Small intestine (tissue), 7 donors: ENCODE measurements at regions not wholly inside any gene's neighbourhood (a gene's known extent, or its start where the extent isn't known, plus 50 kb on each side); places are given as distances from the start of the nearest gene placed in this dataset.

Experiments used
- DNase-seq, 2 donors: peaks; one replicate each; pipeline versions ENCODE4 v3.0.0 to v3.0.0-alpha.2; 2013
- FAIRE-seq: peaks from 2 replicates; lab custom pipeline; 2012; peaks lifted over from hg19 to GRCh38; lab: Jason Lieb, UNC
- H3K27ac ChIP-seq, 3 donors: one replicate each; pipeline ENCODE4 v1.5.1; 2013; ENCODE audit warnings: low read length in 2 of 3, mild to moderate bottlenecking in 2 of 3, control low read depth in 1 of 3, inconsistent platforms in 1 of 3, low read depth in 1 of 3, moderate library complexity in 1 of 3
- H3K27me3 ChIP-seq, 3 donors: one replicate each; pipeline ENCODE4 v1.6.1; 2013; ENCODE audit warnings: low read length in 3 of 3, inconsistent platforms in 1 of 3; ENCODE audit not compliant: control insufficient read depth in 3 of 3, insufficient read depth in 3 of 3
- H3K36me3 ChIP-seq, 3 donors: one replicate each; pipeline ENCODE4 v1.6.1; 2013; ENCODE audit warnings: low read length in 3 of 3, inconsistent platforms in 1 of 3, low read depth in 1 of 3, mild to moderate bottlenecking in 1 of 3, moderate library complexity in 1 of 3; ENCODE audit not compliant: control insufficient read depth in 3 of 3, insufficient read depth in 2 of 3
- H3K4me1 ChIP-seq, 3 donors: one replicate each; pipeline ENCODE4 v1.6.1; 2013; ENCODE audit warnings: low read length in 2 of 3, inconsistent platforms in 1 of 3, low read depth in 1 of 3, mild to moderate bottlenecking in 1 of 3, moderate library complexity in 1 of 3; ENCODE audit not compliant: control insufficient read depth in 3 of 3, insufficient read depth in 2 of 3
- H3K4me3 ChIP-seq, 3 donors: one replicate each; pipeline ENCODE4 v1.5.1; 2013; ENCODE audit warnings: low read length in 3 of 3, control low read depth in 1 of 3, inconsistent platforms in 1 of 3, low read depth in 1 of 3, mild to moderate bottlenecking in 1 of 3, moderate library complexity in 1 of 3
- H3K9me3 ChIP-seq, 2 donors: one replicate each; pipeline ENCODE4 v1.6.1; 2013; ENCODE audit warnings: low read depth in 1 of 2, low read length in 1 of 2; ENCODE audit not compliant: control insufficient read depth in 2 of 2, insufficient read depth in 1 of 2
- WGBS, 3 donors: extraction: QIAGEN DNeasy Blood & Tissue Kit; methylation state at CpG; one replicate each; pipeline ENCODE4 v1.1.7; 2013; 5-methylcytosine and 5-hydroxymethylcytosine counted together
- donor health status: healthy with polysubstance abuse.
- donor health status: control.
- donor health status: control.
- donor health status: Bipolar disorder and iron deficiency.
- donor health status: healthy.

DNA sequence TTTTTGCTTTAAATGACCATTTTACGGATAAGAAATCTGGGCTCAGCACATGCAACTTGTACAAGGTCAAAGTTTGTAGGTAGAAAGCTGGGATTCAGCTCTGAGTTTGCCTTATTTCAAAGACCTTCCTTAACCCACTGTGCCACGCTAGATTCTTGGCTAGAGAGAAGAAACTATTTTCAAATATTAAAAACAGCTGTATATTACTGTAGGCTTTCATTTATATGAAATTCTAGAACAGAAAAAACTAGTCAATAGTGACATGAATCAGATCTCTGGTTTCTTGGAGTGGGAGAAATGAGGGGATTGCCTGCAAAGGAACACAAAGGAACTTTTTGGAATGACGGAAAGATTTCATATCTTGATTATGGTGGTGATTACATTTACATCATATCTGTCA, 53.0 kb upstream of the C1GALT1 start:
- H3K9me3 ChIP-seq: no peaks in the 10 kb centered on the region
- H3K4me3 ChIP-seq: no peak overlapping the region
- no peak overlapping the region for H3K27ac ChIP-seq
- FAIRE-seq (no peak), DNase-seq (no peak)
- H3K27me3 ChIP-seq: no peaks in the 10 kb centered on the region
- no peaks in the 10 kb centered on the region for H3K36me3 ChIP-seq
- H3K4me1 ChIP-seq: peaks cover 6 to 10% (median 7%) of the 10 kb centered on the region in 3 donors
- WGBS, 3 donors: 90 to 93% (median 93%) methylated on average over 3 of the region's 3 CpGs

DNA sequence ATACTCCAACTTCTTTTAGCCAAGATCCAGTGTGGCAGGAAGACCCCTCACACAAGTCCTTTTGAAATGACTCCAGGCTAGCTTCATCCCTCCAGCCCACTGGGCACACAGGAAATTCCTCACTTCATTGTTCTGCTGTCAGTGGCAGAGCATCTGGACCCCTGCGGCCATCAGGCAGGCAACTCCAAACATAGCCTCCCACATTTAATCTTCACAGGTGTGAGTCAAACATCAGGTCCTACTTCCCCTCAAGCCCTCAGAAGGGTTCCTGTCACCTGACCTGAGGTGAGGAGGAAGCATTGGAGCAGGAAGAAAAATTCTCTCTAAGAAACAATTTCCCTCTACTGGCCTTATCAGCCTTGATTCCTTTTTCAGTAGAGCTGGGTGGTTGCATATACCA, 51.1 kb upstream of the C1GALT1 start:
- no peak overlapping the region for H3K27ac ChIP-seq
- DNase-seq: no peak
- no peak for FAIRE-seq
- no peaks in the 10 kb centered on the region for H3K9me3 ChIP-seq
- no peak overlapping the region for H3K4me3 ChIP-seq
- no peaks in the 10 kb centered on the region for H3K27me3 ChIP-seq
- peaks cover 6 to 14% (median 13%) of the 10 kb centered on the region in 3 donors for H3K4me1 ChIP-seq
- WGBS, 3 donors: 76 to 100% (median 91%) methylated on average over 1 of the region's 1 CpG
- no peaks in the 10 kb centered on the region for H3K36me3 ChIP-seq
